ENCODE measurements at regions not wholly inside any gene's neighbourhood (a gene's known extent, or its start where the extent isn't known, plus 50 kb on each side); places are given as distances from the start of the nearest gene placed in this dataset.

DNA sequence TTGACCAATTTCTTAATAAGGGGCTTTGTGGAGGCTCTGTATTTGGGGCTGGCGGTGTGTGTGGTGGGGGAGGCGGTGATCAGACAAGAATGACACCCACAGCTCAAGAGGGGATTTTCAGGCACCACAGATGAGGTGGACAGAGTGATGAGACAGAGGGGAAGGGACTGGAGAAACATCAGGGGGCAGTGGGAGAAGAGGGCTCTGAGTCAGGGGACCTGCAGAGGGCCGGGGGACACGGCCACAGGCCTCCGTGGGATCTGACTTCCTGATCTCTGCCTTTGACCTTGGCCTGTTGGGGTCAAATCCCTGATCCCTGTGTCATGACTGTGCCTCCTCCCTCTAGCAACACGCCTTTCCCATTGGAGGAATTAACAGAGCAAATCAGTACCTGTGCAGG is 197.7 kb downstream of the C9orf50 start:
- TF ChIP-seq ZNF558 (tag by site-specific recombination; IDR thresholded peaks at IDR 0.05): no peak
- TF ChIP-seq ZBTB7A (tag by site-specific recombination; IDR thresholded peaks at IDR 0.05; ENCODE audit: low read depth): no peak
- TF ChIP-seq, protein P1, sequence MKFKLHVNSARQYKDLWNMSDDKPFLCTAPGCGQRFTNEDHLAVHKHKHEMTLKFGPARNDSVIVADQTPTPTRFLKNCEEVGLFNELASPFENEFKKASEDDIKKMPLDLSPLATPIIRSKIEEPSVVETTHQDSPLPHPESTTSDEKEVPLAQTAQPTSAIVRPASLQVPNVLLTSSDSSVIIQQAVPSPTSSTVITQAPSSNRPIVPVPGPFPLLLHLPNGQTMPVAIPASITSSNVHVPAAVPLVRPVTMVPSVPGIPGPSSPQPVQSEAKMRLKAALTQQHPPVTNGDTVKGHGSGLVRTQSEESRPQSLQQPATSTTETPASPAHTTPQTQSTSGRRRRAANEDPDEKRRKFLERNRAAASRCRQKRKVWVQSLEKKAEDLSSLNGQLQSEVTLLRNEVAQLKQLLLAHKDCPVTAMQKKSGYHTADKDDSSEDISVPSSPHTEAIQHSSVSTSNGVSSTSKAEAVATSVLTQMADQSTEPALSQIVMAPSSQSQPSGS (tag by site-specific recombination; IDR thresholded peaks at IDR 0.05; ENCODE audit: low read depth): no peak
- TF ChIP-seq, protein P2, sequence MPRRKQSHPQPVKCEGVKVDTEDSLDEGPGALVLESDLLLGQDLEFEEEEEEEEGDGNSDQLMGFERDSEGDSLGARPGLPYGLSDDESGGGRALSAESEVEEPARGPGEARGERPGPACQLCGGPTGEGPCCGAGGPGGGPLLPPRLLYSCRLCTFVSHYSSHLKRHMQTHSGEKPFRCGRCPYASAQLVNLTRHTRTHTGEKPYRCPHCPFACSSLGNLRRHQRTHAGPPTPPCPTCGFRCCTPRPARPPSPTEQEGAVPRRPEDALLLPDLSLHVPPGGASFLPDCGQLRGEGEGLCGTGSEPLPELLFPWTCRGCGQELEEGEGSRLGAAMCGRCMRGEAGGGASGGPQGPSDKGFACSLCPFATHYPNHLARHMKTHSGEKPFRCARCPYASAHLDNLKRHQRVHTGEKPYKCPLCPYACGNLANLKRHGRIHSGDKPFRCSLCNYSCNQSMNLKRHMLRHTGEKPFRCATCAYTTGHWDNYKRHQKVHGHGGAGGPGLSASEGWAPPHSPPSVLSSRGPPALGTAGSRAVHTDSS (tag by site-specific recombination; IDR thresholded peaks at IDR 0.05): no peak
